DOHH2 (cell line): ENCODE measurements at regions not wholly inside any gene's neighbourhood (a gene's known extent, or its start where the extent isn't known, plus 50 kb on each side); places are given as distances from the start of the nearest gene placed in this dataset.

Experiments used
- EZH2phosphoT487 ChIP-seq: fragments of 200-600 bp; sonication (generic); IDR thresholded peaks from 2 replicates; pipeline ENCODE4 v1.6.1; 2017; ENCODE audit warnings: borderline replicate concordance, mild to moderate bottlenecking, antibody characterized with exemption, low read length, moderate library complexity, mixed read lengths
- TF ChIP-seq, protein P1 (sequence below): fragments of 200-600 bp; sonication (generic); IDR thresholded peaks from one replicate; pipeline ENCODE4 v1.5.1; 2014; ENCODE audit warnings: antibody characterized with exemption, mild to moderate bottlenecking, low read depth, low read length; ENCODE audit not compliant: poor library complexity, severe bottlenecking

DNA sequence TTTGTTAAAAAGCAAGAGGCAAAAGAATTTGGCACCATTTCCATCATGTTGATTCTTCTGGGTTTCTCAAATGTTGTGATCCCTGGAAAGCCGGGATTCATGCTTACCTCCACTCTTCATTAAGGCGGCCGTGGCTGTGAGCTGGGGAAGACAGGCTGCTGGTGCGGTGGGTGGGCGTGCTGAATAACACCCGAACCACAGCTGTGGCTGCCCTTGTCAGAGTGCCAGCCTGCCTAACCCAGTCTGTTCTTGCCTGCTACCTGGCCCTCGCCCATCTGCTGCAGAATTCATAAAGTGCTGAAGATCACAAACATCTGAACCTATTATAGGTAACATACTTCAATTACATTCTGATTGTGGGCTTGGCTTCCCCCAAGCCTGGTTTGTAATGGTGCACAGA is 95.8 kb upstream of the RCN1 start:
- TF ChIP-seq, protein P1, sequence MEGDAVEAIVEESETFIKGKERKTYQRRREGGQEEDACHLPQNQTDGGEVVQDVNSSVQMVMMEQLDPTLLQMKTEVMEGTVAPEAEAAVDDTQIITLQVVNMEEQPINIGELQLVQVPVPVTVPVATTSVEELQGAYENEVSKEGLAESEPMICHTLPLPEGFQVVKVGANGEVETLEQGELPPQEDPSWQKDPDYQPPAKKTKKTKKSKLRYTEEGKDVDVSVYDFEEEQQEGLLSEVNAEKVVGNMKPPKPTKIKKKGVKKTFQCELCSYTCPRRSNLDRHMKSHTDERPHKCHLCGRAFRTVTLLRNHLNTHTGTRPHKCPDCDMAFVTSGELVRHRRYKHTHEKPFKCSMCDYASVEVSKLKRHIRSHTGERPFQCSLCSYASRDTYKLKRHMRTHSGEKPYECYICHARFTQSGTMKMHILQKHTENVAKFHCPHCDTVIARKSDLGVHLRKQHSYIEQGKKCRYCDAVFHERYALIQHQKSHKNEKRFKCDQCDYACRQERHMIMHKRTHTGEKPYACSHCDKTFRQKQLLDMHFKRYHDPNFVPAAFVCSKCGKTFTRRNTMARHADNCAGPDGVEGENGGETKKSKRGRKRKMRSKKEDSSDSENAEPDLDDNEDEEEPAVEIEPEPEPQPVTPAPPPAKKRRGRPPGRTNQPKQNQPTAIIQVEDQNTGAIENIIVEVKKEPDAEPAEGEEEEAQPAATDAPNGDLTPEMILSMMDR: no peak
- TF ChIP-seq EZH2phosphoT487: no peak
